ENCODE measurements at regions not wholly inside any gene's neighbourhood (a gene's known extent, or its start where the extent isn't known, plus 50 kb on each side); places are given as distances from the start of the nearest gene placed in this dataset.

DNA sequence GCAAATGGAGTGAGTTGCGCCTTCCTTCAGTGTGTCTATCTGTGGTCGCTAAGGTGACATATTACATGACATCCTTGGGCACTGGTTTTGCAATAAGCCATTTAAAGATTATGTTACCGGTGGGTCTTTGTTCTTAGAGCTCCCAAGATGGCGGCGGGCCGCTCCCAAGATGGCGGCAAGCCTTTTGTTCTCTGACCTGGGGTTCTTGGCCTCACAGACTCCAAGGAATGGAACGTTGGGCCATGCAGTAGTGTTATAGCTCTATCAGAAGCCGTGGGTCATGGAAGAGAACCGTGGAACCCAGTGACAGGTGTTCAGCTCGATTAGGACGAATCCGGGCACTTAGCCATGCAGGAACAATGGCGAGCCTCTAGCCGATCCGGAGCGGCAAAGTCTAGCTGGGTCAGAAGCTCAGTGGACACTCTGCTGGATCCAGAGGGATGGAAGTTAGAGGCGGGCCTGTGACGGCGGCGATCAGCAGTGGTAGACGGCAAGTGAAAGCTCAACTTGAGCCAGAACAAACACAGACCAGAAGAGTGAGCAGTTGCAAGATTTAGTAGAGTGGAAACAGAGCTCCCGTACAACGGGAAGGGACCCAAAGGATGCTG lies 188.6 kb downstream of the TEX29 start:
- TF ChIP-seq, protein P1, sequence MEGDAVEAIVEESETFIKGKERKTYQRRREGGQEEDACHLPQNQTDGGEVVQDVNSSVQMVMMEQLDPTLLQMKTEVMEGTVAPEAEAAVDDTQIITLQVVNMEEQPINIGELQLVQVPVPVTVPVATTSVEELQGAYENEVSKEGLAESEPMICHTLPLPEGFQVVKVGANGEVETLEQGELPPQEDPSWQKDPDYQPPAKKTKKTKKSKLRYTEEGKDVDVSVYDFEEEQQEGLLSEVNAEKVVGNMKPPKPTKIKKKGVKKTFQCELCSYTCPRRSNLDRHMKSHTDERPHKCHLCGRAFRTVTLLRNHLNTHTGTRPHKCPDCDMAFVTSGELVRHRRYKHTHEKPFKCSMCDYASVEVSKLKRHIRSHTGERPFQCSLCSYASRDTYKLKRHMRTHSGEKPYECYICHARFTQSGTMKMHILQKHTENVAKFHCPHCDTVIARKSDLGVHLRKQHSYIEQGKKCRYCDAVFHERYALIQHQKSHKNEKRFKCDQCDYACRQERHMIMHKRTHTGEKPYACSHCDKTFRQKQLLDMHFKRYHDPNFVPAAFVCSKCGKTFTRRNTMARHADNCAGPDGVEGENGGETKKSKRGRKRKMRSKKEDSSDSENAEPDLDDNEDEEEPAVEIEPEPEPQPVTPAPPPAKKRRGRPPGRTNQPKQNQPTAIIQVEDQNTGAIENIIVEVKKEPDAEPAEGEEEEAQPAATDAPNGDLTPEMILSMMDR (IDR thresholded peaks at IDR 0.05; ENCODE audit: insufficient read depth, low read depth, low read length): no peak
- CTCF ChIA-PET: no interaction called here
- POLR2A ChIA-PET: no interaction called here
- no peak overlapping the region for H3K4me3 ChIP-seq (ENCODE audit: low read depth, low read length)
- H3K36me3 ChIP-seq (ENCODE audit: control insufficient read depth, insufficient read depth, low read length): no peaks in the 10 kb centered on the region
- H3K27me3 ChIP-seq (ENCODE audit: control insufficient read depth, insufficient read depth, low read length): no peaks in the 10 kb centered on the region
- DNase-seq (ENCODE audit: low read depth): no peak

DNA sequence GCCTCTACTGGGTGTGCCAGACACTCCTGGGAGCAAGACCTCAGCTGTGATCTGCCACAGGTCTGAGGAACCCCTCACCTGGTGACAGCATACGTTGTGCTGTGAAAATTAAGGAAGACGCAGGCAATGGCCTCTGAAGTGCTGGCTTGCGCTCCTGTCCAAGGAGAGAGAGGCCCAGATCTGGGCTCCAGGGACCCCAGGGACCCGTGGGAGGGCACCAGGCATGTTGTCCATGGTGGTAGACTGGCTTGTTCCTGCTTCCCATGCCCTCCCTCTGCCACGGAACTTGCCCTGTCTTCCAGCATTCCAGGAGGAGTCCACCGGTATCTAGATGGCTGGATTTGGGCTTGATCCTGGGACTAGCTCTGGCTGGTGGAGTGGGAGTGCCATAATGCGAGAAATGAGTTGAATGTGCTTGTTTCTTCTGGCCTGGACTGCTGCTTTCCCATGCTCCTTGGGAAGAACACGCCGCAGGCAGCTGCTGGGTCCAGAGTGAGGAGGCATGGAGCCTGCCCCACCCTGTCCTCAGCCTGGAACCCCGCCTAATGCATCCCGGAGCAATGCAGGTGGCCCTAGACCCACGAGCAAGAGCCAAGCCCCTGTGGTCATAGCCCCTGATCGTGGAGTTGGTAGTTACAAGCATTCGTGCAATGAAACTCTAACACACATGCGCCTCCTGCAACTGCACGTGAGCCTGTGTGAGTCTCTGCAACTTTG lies 190.2 kb downstream of the TEX29 start:
- Histone ChIP-seq H3K27me3 (ENCODE audit: control insufficient read depth, insufficient read depth, low read length) (no peaks in the 10 kb centered on the region), H3K36me3 (ENCODE audit: control insufficient read depth, insufficient read depth, low read length) (no peaks in the 10 kb centered on the region), H3K4me3 (ENCODE audit: low read depth, low read length) (no peak overlapping the region)
- TF ChIP-seq, protein P1 (IDR thresholded peaks at IDR 0.05; ENCODE audit: insufficient read depth, low read depth, low read length): no peak
- CTCF ChIA-PET: no interaction called here
- POLR2A ChIA-PET: no interaction called here
- no peak for DNase-seq (ENCODE audit: low read depth)

DNA sequence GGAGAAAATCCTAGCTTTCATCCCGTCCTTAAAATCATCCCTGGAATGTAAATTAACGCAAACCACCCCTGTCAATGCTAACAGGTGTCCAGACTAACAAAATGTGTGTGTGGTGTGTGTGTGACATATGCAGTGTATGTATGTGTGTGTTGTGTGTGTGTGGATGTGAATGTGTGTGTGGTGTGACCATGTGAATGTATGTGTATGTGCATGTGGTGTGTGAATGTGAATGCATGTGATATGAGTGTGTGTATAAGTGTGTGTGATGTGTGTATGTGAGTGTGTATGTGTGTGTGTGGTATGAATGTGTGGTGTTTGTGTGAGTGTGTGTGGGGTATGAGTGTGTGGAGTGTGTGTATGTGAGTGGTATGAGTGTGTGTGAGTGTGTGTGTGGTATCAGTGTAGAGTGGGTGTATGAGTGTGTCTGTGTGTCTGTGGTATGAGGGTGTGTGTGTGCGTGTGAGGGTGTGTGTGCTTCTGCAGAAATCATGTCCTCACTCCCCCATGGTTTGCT lies 190.8 kb downstream of the TEX29 start:
- H3K4me3 ChIP-seq (ENCODE audit: low read depth, low read length): no peak overlapping the region
- TF ChIP-seq, protein P1 (IDR thresholded peaks at IDR 0.05; ENCODE audit: insufficient read depth, low read depth, low read length): no peak
- CTCF ChIA-PET: no interaction called here
- H3K36me3 ChIP-seq (ENCODE audit: control insufficient read depth, insufficient read depth, low read length): no peaks in the 10 kb centered on the region
- DNase-seq (ENCODE audit: low read depth): no peak
- POLR2A ChIA-PET: no interaction called here
- H3K27me3 ChIP-seq (ENCODE audit: control insufficient read depth, insufficient read depth, low read length): no peaks in the 10 kb centered on the region

- DNase-seq (ENCODE audit: low read depth): no peak
- H3K27me3 ChIP-seq (ENCODE audit: control insufficient read depth, insufficient read depth, low read length): no peaks in the 10 kb centered on the region
- H3K4me3 ChIP-seq (ENCODE audit: low read depth, low read length): no peak overlapping the region
- TF ChIP-seq, protein P1 (IDR thresholded peaks at IDR 0.05; ENCODE audit: insufficient read depth, low read depth, low read length): no peak
- CTCF ChIA-PET: no interaction called here
- POLR2A ChIA-PET: no interaction called here
- no peaks in the 10 kb centered on the region for H3K36me3 ChIP-seq (ENCODE audit: control insufficient read depth, insufficient read depth, low read length)
These were observed 191.5 kb downstream of the TEX29 start for GRCh38 chr13:111511805-111512504.

GRCh38 chr13:111512707-111513106 lies 192.3 kb downstream of the TEX29 start:
- ChIA-PET CTCF (no interaction called here), POLR2A (no interaction called here)
- no peaks in the 10 kb centered on the region for H3K27me3 ChIP-seq (ENCODE audit: control insufficient read depth, insufficient read depth, low read length)
- no peak for DNase-seq (ENCODE audit: low read depth)
- H3K4me3 ChIP-seq (ENCODE audit: low read depth, low read length): no peak overlapping the region
- TF ChIP-seq, protein P1 (IDR thresholded peaks at IDR 0.05; ENCODE audit: insufficient read depth, low read depth, low read length): no peak
- no peaks in the 10 kb centered on the region for H3K36me3 ChIP-seq (ENCODE audit: control insufficient read depth, insufficient read depth, low read length)
